ENCODE measurements at regions not wholly inside any gene's neighbourhood (a gene's known extent, or its start where the extent isn't known, plus 50 kb on each side); places are given as distances from the start of the nearest gene placed in this dataset.

- TF ChIP-seq CTCF (IDR thresholded peaks at IDR 0.05) (no peak), POLR2A (IDR thresholded peaks at IDR 0.05) (no peak), POLR2AphosphoS5 (IDR thresholded peaks at IDR 0.05) (no peak)
Observed at GRCh38 chr1:222004034-222004433, 262.1 kb upstream of the DUSP10 start.

Data from prostate gland (tissue), 2 donors.